Pancreas (tissue), 10 donors: ENCODE measurements at regions not wholly inside any gene's neighbourhood (a gene's known extent, or its start where the extent isn't known, plus 50 kb on each side); places are given as distances from the start of the nearest gene placed in this dataset.
"Not testable (repeated sequence)": the region's sequence is repeated elsewhere in the genome, so short reads cannot be mapped to it uniquely, and the experiment has no call there.

ENCODE experiments used
- ATAC-seq, 4 donors: fragments of 200-7000 bp; cut with Tn5 transposase; one replicate each; pipeline versions ENCODE4 v1.8.0 to v1.9.1; 2020; ENCODE audit warnings: mild to moderate bottlenecking in 4 of 4, moderate library complexity in 4 of 4
- DNase-seq, 6 donors: peaks; one replicate each; pipeline ENCODE4 v3.0.0-alpha.2; 2020
- FAIRE-seq: peaks from 2 replicates; lab custom pipeline; 2012; peaks lifted over from hg19 to GRCh38; lab: Jason Lieb, UNC
- H3K27ac ChIP-seq, 4 donors: fragments of 200-600 bp; sonication (generic); 1 replicate in 3 of 4; 2 replicates in 1 of 4; pipeline versions ENCODE4 v1.5.0 to v1.8.0; 2020
- H3K27me3 ChIP-seq, 4 donors: fragments of 200-600 bp; one replicate each; pipeline ENCODE4 v1.8.0; 2021
- H3K36me3 ChIP-seq, 3 donors: fragments of 200-600 bp; sonication (generic) in 1 of 3; one replicate each; pipeline versions ENCODE4 v1.5.0 to v1.8.0; 2020 to 2021
- H3K4me1 ChIP-seq, 3 donors: fragments of 200-600 bp; one replicate each; pipeline ENCODE4 v1.8.0; 2021
- H3K4me3 ChIP-seq, 4 donors: fragments of 200-600 bp; sonication (generic) in 2 of 4; one replicate each; pipeline versions ENCODE4 v1.5.0 to v1.8.0; 2020 to 2021
- H3K9me3 ChIP-seq, 4 donors: fragments of 200-600 bp; one replicate each; pipeline ENCODE4 v1.8.0; 2021
- WGBS, 2 donors: extraction: QIAGEN DNeasy Blood & Tissue Kit; methylation state at CpG; one replicate each; pipeline ENCODE4 v1.1.7; 2013; 5-methylcytosine and 5-hydroxymethylcytosine counted together
- intact Hi-C, 3 donors: fragments of 100-400 bp; cut with DNase I; formaldehyde crosslinking; loops; one replicate each; pipeline versions ENCODE4 v1.11.1 to v1.14.2; 2022
- TF ChIP-seq, protein P1 (sequence below), 4 donors: fragments of 200-600 bp; sonication (generic) in 3 of 4; IDR thresholded peaks; one replicate each; pipeline versions ENCODE4 v1.5.0 to v1.8.0; 2021; ENCODE audit warnings: antibody characterized with exemption in 4 of 4
- donor health status: healthy with polysubstance abuse.
- donor health status: DM: no; HTN: no; CAD: no; lungs with moderate emphysema.
- donor health status: DM: no; HTN: no; CAD: no.
- donor health status: control.
- donor health status: control.
- donor health status: Bipolar disorder and iron deficiency.
- donor health status: DM: yes; HTN: yes; CAD: no.
- donor health status: DM: no; HTN: no; CAD: no.
- donor health status: DM: no; HTN: no; CAD: no.
- donor health status: DM: yes; HTN: yes; CAD: no.

DNA sequence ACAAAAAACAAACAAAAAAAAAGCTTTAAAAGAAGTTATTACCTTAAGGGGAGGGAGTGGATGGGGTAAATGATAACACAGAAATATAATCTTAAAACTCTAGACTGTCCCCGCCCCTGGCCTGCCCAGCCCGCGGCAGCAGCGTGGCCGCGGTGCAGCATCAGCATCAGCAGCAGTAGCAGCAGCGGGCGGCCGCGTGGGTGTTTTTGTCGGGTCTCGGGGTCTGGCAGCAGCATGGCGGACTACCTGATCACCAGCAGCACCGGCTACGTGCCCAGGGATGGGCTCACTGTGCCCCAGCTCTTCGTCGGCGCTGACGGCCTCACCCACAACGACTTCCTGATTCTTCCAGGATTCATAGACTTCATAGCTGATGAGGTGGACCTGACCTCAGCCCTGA, 80.0 kb upstream of the ANKRD28 start:
- TF ChIP-seq, protein P1, sequence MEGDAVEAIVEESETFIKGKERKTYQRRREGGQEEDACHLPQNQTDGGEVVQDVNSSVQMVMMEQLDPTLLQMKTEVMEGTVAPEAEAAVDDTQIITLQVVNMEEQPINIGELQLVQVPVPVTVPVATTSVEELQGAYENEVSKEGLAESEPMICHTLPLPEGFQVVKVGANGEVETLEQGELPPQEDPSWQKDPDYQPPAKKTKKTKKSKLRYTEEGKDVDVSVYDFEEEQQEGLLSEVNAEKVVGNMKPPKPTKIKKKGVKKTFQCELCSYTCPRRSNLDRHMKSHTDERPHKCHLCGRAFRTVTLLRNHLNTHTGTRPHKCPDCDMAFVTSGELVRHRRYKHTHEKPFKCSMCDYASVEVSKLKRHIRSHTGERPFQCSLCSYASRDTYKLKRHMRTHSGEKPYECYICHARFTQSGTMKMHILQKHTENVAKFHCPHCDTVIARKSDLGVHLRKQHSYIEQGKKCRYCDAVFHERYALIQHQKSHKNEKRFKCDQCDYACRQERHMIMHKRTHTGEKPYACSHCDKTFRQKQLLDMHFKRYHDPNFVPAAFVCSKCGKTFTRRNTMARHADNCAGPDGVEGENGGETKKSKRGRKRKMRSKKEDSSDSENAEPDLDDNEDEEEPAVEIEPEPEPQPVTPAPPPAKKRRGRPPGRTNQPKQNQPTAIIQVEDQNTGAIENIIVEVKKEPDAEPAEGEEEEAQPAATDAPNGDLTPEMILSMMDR (IDR thresholded peaks at IDR 0.05), result no peak
- WGBS, 2 donors, result 97 to 99% methylated on average over 20 of the region's 20 CpGs
- no peaks in the 10 kb centered on the region for H3K9me3 ChIP-seq
- H3K36me3 ChIP-seq, result no peaks in the 10 kb centered on the region
- no peak overlapping the region for H3K4me3 ChIP-seq
- FAIRE-seq, result no peak
- H3K27ac ChIP-seq, result no peak overlapping the region
- ATAC-seq, result no peak
- no peak for DNase-seq
- H3K27me3 ChIP-seq, result no peaks in the 10 kb centered on the region
- intact Hi-C loops, result no loop called here
- H3K4me1 ChIP-seq, result peaks cover 0 to 4% (median 0%) of the 10 kb centered on the region in 3 donors

DNA sequence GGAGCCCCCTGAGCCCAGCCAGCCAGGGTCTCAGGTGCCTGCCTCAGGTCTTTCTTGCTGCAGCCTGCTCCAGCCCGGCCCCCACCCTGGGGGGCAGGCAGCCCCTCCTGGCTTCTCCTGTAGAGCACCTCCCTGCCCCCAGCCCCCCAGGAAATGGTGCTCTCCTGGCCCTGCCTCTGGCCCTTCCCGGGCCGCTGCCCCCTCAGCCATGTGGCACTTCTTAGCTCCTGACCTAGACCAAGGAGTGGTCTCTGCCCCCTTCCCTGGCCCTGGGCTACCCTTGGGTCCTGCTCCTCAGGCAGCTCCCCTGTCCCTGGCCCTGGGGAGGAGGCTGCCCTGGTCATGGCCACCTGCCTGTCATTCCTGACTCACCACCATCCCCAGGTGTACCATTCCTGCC, 82.0 kb upstream of the ANKRD28 start:
- H3K36me3 ChIP-seq, intact Hi-C loops, H3K27ac ChIP-seq, H3K27me3 ChIP-seq, ATAC-seq, H3K4me3 ChIP-seq, FAIRE-seq, H3K9me3 ChIP-seq, H3K4me1 ChIP-seq: not testable (repeated sequence)
- 96 to 100% methylated on average over 3 of the region's 3 CpGs for WGBS, 2 donors
- peak in 1 of 6 donors; percentile 53 for DNase-seq

- Histone ChIP-seq H3K4me3 (no peak overlapping the region), H3K9me3 (no peaks in the 10 kb centered on the region), H3K36me3 (no peaks in the 10 kb centered on the region), H3K27ac (no peak overlapping the region), H3K4me1 (no peaks in the 10 kb centered on the region), H3K27me3 (no peaks in the 10 kb centered on the region)
- intact Hi-C loops, result no loop called here
- 44 to 45% methylated on average over 2 of the region's 2 CpGs for WGBS, 2 donors
- no peak for DNase-seq
- FAIRE-seq, result no peak
- no peak for ATAC-seq
- TF ChIP-seq, protein P1 (IDR thresholded peaks at IDR 0.05), result no peak
Observed at GRCh38 chr3:15882577-15882976, 84.8 kb upstream of the ANKRD28 start.

GRCh38 chr3:15884132-15884531, 86.4 kb upstream of the ANKRD28 start:
- FAIRE-seq, result no peak
- Histone ChIP-seq H3K4me1 (no peaks in the 10 kb centered on the region), H3K27ac (no peak overlapping the region), H3K9me3 (no peaks in the 10 kb centered on the region), H3K27me3 (no peaks in the 10 kb centered on the region), H3K36me3 (no peaks in the 10 kb centered on the region), H3K4me3 (no peak overlapping the region)
- no peak for ATAC-seq
- intact Hi-C loops, result no loop called here
- WGBS, 2 donors, result 69 to 97% methylated on average over 1 of the region's 1 CpG
- TF ChIP-seq, protein P1 (IDR thresholded peaks at IDR 0.05), result no peak
- no peak for DNase-seq

- Histone ChIP-seq H3K4me1 (no peaks in the 10 kb centered on the region), H3K27me3 (no peaks in the 10 kb centered on the region), H3K27ac (no peak overlapping the region), H3K4me3 (no peak overlapping the region), H3K36me3 (no peaks in the 10 kb centered on the region), H3K9me3 (no peaks in the 10 kb centered on the region)
- FAIRE-seq, result no peak
- no peak for DNase-seq
- intact Hi-C loops, result no loop called here
- TF ChIP-seq, protein P1 (IDR thresholded peaks at IDR 0.05), result no peak
- ATAC-seq, result no peak
Observed at GRCh38 chr3:15886521-15886920, 88.7 kb upstream of the ANKRD28 start.

DNA sequence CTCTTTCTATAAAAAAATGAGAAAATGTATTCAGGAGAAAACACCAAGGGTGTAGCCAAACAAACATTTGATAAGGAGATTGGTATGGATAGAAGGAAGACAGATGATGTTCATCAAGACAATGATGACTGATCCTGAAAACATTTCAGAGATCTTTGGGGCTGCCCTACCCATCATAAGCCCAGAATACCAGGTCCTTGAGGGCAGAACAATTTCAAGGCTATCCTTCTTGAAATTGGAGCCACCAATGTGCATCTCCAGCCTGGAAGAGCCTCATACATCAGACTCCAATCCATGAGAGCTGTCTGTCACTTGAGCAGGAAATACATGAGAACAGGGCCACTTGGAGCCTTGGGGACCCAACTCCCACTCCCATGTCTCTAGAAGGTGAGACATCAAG, 89.5 kb upstream of the ANKRD28 start:
- TF ChIP-seq, protein P1 (IDR thresholded peaks at IDR 0.05), result no peak
- H3K9me3 ChIP-seq, result no peaks in the 10 kb centered on the region
- ATAC-seq (no peak), FAIRE-seq (no peak), DNase-seq (no peak)
- H3K36me3 ChIP-seq, result no peaks in the 10 kb centered on the region
- intact Hi-C loops, result no loop called here
- no peaks in the 10 kb centered on the region for H3K27me3 ChIP-seq
- H3K27ac ChIP-seq, result no peak overlapping the region
- no peaks in the 10 kb centered on the region for H3K4me1 ChIP-seq
- H3K4me3 ChIP-seq, result no peak overlapping the region
